Fibroblast of lung (primary cell): ENCODE measurements at regions not wholly inside any gene's neighbourhood (a gene's known extent, or its start where the extent isn't known, plus 50 kb on each side); places are given as distances from the start of the nearest gene placed in this dataset.
A peak's percentile ranks its signal among the peaks of the same experiment; 100 is the strongest.

Experiments
- DNase-seq, 2 donors: peaks; one replicate each; pipeline versions ENCODE4 v3.0.0 to v3.0.0-alpha.2; 2010; ENCODE audit warnings: low read depth in 2 of 2
- H2AFZ ChIP-seq: 2 replicates; pipeline ENCODE4 v1.5.1; 2012; ENCODE audit warnings: low read length, control low read depth, inconsistent platforms
- H3K27ac ChIP-seq: 2 replicates; pipeline ENCODE4 v1.5.1; 2011; ENCODE audit warnings: low read length, control low read depth; ENCODE audit not compliant: insufficient read depth
- H3K27me3 ChIP-seq: 2 replicates; pipeline ENCODE4 v1.5.1; 2011; ENCODE audit warnings: mild to moderate bottlenecking, low read length; ENCODE audit not compliant: control insufficient read depth, insufficient read depth
- H3K36me3 ChIP-seq: 2 replicates; pipeline ENCODE4 v1.5.1; 2011; ENCODE audit warnings: low read length; ENCODE audit not compliant: control insufficient read depth, insufficient read depth
- H3K4me1 ChIP-seq: 2 replicates; pipeline ENCODE4 v1.5.1; 2011; ENCODE audit warnings: low read length; ENCODE audit not compliant: control insufficient read depth, insufficient read depth; ENCODE audit errors: extremely low read depth
- H3K4me2 ChIP-seq: 2 replicates; pipeline ENCODE4 v1.5.1; 2011; ENCODE audit warnings: low read length, control low read depth; ENCODE audit not compliant: insufficient read depth; ENCODE audit errors: extremely low read depth
- H3K4me3 ChIP-seq, 4 experiments: fragments of 200-600 bp in 1 of 4; sonication (generic) in 1 of 4; replicated peaks in 1 of 4; 2 replicates each; pipeline ENCODE4 v1.5.1; 2011 to 2016; ENCODE audit warnings: low read length in 4 of 4, low read depth in 3 of 4, mild to moderate bottlenecking in 3 of 4, control low read depth in 2 of 4, inconsistent platforms in 1 of 4, mixed read lengths in 1 of 4; ENCODE audit not compliant: insufficient read depth in 1 of 4; ENCODE audit errors: control extremely low read depth in 1 of 4
- H3K79me2 ChIP-seq: 2 replicates; pipeline ENCODE4 v1.5.1; 2012; ENCODE audit warnings: mild to moderate bottlenecking, low read length, inconsistent platforms; ENCODE audit not compliant: control insufficient read depth, insufficient read depth
- H3K9ac ChIP-seq: 2 replicates; pipeline ENCODE4 v1.5.1; 2011; ENCODE audit warnings: mild to moderate bottlenecking, low read length, control low read depth; ENCODE audit not compliant: insufficient read depth
- H3K9me3 ChIP-seq: 2 replicates; pipeline ENCODE4 v1.5.1; 2012; ENCODE audit warnings: low read depth, low read length; ENCODE audit not compliant: control insufficient read depth, insufficient read depth
- H4K20me1 ChIP-seq: 2 replicates; pipeline ENCODE4 v1.5.1; 2011; ENCODE audit warnings: low read length; ENCODE audit not compliant: control insufficient read depth, insufficient read depth; ENCODE audit errors: extremely low read depth
- CTCF ChIP-seq, 2 donors: IDR thresholded peaks in 1 of 2; conservative IDR thresholded peaks in 1 of 2; 1 replicate in 1 of 2; 2 replicates in 1 of 2; pipeline ENCODE4 v1.5.1; 2011 to 2012; ENCODE audit warnings: low read length in 2 of 2, control low read depth in 1 of 2, inconsistent platforms in 1 of 2, low read depth in 1 of 2, mild to moderate bottlenecking in 1 of 2
- EZH2 ChIP-seq: IDR thresholded peaks from 2 replicates; pipeline ENCODE4 v1.5.1; 2012; ENCODE audit warnings: low read length, control low read depth, mild to moderate bottlenecking; ENCODE audit errors: missing control alignments

- Histone ChIP-seq H3K27me3 (no peaks in the 10 kb centered on the region), H3K9ac (no peak overlapping the region), H3K9me3 (no peaks in the 10 kb centered on the region), H3K4me2 (no peak overlapping the region), H2AFZ (no peak overlapping the region), H3K4me1 (no peaks in the 10 kb centered on the region), H3K36me3 (no peaks in the 10 kb centered on the region), H4K20me1 (no peaks in the 10 kb centered on the region), H3K79me2 (no peaks in the 10 kb centered on the region), H3K27ac (no peak overlapping the region), H3K4me3 (no peak overlapping the region)
- TF ChIP-seq EZH2 (no peak), CTCF (conservative IDR thresholded peaks at IDR 0.05 in 1 of 2, IDR thresholded peaks at IDR 0.05 in 1 of 2; ENCODE audit: low read depth in 1 of 2, low read length in 2 of 2) (no peak)
- DNase-seq, result no peak
Observed at GRCh38 chr14:94940263-94940993, 170.5 kb upstream of the GSC start.

- Histone ChIP-seq H3K4me3 (no peak overlapping the region), H3K4me1 (no peaks in the 10 kb centered on the region), H4K20me1 (no peaks in the 10 kb centered on the region), H3K9ac (no peak overlapping the region), H3K27me3 (no peaks in the 10 kb centered on the region), H3K4me2 (no peak overlapping the region), H3K79me2 (no peaks in the 10 kb centered on the region), H3K36me3 (no peaks in the 10 kb centered on the region), H3K9me3 (no peaks in the 10 kb centered on the region), H2AFZ (no peak overlapping the region), H3K27ac (no peak overlapping the region)
- no peak for DNase-seq
- TF ChIP-seq EZH2 (no peak), CTCF (conservative IDR thresholded peaks at IDR 0.05 in 1 of 2, IDR thresholded peaks at IDR 0.05 in 1 of 2; ENCODE audit: low read depth in 1 of 2, low read length in 2 of 2) (no peak)
Observed at GRCh38 chr14:94938016-94938415, 168.1 kb upstream of the GSC start.

GRCh38 chr14:94936901-94937685 is 167.2 kb upstream of the GSC start:
- Histone ChIP-seq H3K4me2 (no peak overlapping the region), H3K9me3 (no peaks in the 10 kb centered on the region), H3K36me3 (no peaks in the 10 kb centered on the region), H3K27me3 (no peaks in the 10 kb centered on the region), H3K4me3 (peak overlapping the region in 1 of 4 experiments; percentile 28), H4K20me1 (no peaks in the 10 kb centered on the region), H3K79me2 (no peaks in the 10 kb centered on the region), H3K4me1 (no peaks in the 10 kb centered on the region), H2AFZ (no peak overlapping the region), H3K9ac (no peak overlapping the region), H3K27ac (no peak overlapping the region)
- DNase-seq, result no peak
- TF ChIP-seq EZH2 (no peak), CTCF (conservative IDR thresholded peaks at IDR 0.05 in 1 of 2, IDR thresholded peaks at IDR 0.05 in 1 of 2; ENCODE audit: low read depth in 1 of 2, low read length in 2 of 2) (no peak)
